ENCODE measurements at regions not wholly inside any gene's neighbourhood (a gene's known extent, or its start where the extent isn't known, plus 50 kb on each side); places are given as distances from the start of the nearest gene placed in this dataset.

DNA sequence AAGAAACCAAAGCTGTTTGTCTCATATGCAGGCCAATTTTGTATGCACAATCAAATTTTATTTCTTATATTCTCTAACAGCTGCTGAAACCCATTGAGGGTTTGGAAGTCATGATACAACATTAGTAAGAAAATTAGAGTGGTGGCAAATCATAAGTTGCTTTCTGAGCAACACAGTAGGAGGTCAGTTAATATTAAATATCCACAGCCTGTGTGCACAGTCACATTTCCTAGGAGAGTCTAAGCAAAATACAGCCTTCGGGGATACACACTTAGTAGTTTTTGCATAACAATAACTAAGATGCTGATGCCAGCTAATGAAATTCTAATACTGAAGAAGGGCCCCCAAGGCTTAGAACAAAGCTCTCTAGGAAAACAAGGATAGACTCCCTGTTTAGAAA lies 209.6 kb upstream of the E2F7 start:
- CTCF ChIA-PET = no interaction called here
- Mint-ChIP-seq H3K27ac (ENCODE audit: unreplicated experiment) (no peak overlapping the region), H3K9me3 (ENCODE audit: low read depth, unreplicated experiment) (no peaks in the 10 kb centered on the region), H3K27me3 (ENCODE audit: unreplicated experiment) (no peaks in the 10 kb centered on the region), H3K4me3 (ENCODE audit: low read depth, unreplicated experiment) (no peak overlapping the region), H3K36me3 (ENCODE audit: insufficient read depth, unreplicated experiment) (no peaks in the 10 kb centered on the region), H3K4me1 (ENCODE audit: low read depth, unreplicated experiment) (no peaks in the 10 kb centered on the region)
- no TSS peak for BruUV-seq (replicated peaks)
- intact Hi-C loops (cut with micrococcal nuclease; ENCODE audit: unreplicated experiment) = no loop called here
- no peak for DNase-seq
- TF ChIP-seq, protein P1, sequence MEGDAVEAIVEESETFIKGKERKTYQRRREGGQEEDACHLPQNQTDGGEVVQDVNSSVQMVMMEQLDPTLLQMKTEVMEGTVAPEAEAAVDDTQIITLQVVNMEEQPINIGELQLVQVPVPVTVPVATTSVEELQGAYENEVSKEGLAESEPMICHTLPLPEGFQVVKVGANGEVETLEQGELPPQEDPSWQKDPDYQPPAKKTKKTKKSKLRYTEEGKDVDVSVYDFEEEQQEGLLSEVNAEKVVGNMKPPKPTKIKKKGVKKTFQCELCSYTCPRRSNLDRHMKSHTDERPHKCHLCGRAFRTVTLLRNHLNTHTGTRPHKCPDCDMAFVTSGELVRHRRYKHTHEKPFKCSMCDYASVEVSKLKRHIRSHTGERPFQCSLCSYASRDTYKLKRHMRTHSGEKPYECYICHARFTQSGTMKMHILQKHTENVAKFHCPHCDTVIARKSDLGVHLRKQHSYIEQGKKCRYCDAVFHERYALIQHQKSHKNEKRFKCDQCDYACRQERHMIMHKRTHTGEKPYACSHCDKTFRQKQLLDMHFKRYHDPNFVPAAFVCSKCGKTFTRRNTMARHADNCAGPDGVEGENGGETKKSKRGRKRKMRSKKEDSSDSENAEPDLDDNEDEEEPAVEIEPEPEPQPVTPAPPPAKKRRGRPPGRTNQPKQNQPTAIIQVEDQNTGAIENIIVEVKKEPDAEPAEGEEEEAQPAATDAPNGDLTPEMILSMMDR (IDR thresholded peaks at IDR 0.05; ENCODE audit: unreplicated experiment) = no peak

DNA sequence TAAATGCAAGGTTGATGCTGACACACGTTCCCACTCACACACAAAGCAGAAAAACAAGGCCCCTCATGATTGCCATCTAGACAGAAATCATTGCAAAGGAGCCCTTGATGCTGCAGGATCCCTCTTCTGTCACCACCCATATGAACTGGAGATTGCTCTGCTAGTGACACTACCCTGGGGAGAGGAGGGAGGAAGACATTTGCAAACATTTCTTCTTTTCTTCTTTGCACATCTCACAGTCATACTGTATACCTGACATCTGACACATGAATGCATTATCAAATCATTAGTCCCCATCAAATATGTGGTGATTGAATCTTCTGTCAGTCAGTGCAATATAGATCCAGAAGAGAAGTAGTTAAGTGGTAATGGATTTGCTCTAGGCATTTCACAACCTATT lies 208.5 kb upstream of the E2F7 start:
- DNase-seq = no peak
- TF ChIP-seq, protein P1 (IDR thresholded peaks at IDR 0.05; ENCODE audit: unreplicated experiment) = no peak
- Mint-ChIP-seq H3K36me3 (ENCODE audit: insufficient read depth, unreplicated experiment) (no peaks in the 10 kb centered on the region), H3K27me3 (ENCODE audit: unreplicated experiment) (no peaks in the 10 kb centered on the region), H3K9me3 (ENCODE audit: low read depth, unreplicated experiment) (no peaks in the 10 kb centered on the region), H3K27ac (ENCODE audit: unreplicated experiment) (no peak overlapping the region), H3K4me3 (ENCODE audit: low read depth, unreplicated experiment) (no peak overlapping the region), H3K4me1 (ENCODE audit: low read depth, unreplicated experiment) (no peaks in the 10 kb centered on the region)
- CTCF ChIA-PET = no interaction called here
- intact Hi-C loops (cut with micrococcal nuclease; ENCODE audit: unreplicated experiment) = no loop called here
- BruUV-seq (replicated peaks) = no TSS peak

DNA sequence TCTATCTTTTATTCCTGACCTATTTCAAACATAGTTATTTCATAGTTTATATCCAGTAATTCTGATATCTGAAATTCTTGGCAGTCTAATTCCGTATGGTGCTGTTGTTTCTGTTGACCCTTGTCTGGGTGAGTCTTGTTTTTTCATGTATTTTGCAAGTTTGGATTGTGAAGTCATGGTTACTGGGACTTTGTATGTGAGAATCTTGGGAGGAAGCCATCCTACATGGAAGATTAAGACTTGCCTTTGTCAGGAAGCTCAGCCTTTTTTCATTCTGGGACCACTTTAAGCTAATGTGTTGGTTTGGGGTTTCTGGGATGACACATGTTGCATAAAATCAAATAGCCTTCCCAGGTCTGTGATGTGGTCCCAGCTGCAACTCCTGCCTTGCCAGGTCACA lies 191.6 kb upstream of the E2F7 start:
- TF ChIP-seq, protein P1 (IDR thresholded peaks at IDR 0.05; ENCODE audit: unreplicated experiment) = no peak
- no peak overlapping the region for H3K4me3 Mint-ChIP-seq (ENCODE audit: low read depth, unreplicated experiment)
- H3K4me1 Mint-ChIP-seq (ENCODE audit: low read depth, unreplicated experiment) = no peaks in the 10 kb centered on the region
- CTCF ChIA-PET = no interaction called here
- intact Hi-C loops (cut with micrococcal nuclease; ENCODE audit: unreplicated experiment) = no loop called here
- no peak for DNase-seq
- no peaks in the 10 kb centered on the region for H3K9me3 Mint-ChIP-seq (ENCODE audit: low read depth, unreplicated experiment)
- H3K36me3 Mint-ChIP-seq (ENCODE audit: insufficient read depth, unreplicated experiment) = no peaks in the 10 kb centered on the region
- H3K27ac Mint-ChIP-seq (ENCODE audit: unreplicated experiment) = no peak overlapping the region
- H3K27me3 Mint-ChIP-seq (ENCODE audit: unreplicated experiment) = no peaks in the 10 kb centered on the region
- no TSS peak for BruUV-seq (replicated peaks)

DNA sequence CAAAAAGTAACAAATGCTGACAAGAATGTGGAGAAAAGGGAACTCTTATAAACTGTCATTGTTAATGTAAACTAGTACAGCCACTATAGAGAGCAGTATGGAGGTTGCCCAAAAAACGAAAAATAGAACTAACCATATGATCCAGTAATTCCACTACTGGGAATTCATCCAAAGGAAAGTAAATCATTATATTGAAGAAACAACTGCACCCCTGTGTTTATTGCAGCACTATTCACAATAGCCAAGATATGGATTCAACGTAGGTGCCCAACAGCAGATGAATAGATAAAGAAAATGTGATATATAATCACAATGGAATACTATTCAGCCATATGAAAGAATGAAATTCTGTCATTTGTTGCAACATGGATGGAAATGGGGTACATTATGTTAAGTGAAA lies 188.0 kb upstream of the E2F7 start:
- Mint-ChIP-seq H3K27ac (ENCODE audit: unreplicated experiment) (no peak overlapping the region), H3K9me3 (ENCODE audit: low read depth, unreplicated experiment) (no peaks in the 10 kb centered on the region), H3K36me3 (ENCODE audit: insufficient read depth, unreplicated experiment) (no peaks in the 10 kb centered on the region), H3K4me3 (ENCODE audit: low read depth, unreplicated experiment) (no peak overlapping the region), H3K4me1 (ENCODE audit: low read depth, unreplicated experiment) (no peaks in the 10 kb centered on the region), H3K27me3 (ENCODE audit: unreplicated experiment) (no peaks in the 10 kb centered on the region)
- CTCF ChIA-PET = no interaction called here
- BruUV-seq (replicated peaks) = no TSS peak
- no peak for DNase-seq
- intact Hi-C loops (cut with micrococcal nuclease; ENCODE audit: unreplicated experiment) = no loop called here
- TF ChIP-seq, protein P1 (IDR thresholded peaks at IDR 0.05; ENCODE audit: unreplicated experiment) = no peak

DNA sequence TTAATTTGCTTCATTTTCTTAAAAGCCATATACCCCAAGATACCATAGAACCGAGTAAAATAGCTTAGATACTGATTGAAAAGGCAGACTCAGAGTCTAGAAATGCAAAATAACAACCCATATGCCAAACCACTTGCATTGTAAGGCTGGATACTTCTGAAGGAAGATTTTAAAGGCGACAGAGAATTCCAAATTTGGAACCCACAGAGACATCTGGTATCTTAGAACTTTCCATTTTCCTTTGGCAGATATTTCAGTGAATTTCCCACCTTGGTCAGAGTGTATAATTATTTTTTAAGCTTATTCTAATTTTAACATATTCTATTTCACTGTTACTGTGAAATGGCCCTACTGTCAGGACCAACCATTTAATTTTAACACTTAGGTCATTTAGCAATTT lies 186.4 kb upstream of the E2F7 start:
- TF ChIP-seq, protein P1 (IDR thresholded peaks at IDR 0.05; ENCODE audit: unreplicated experiment) = no peak
- no peak overlapping the region for H3K4me3 Mint-ChIP-seq (ENCODE audit: low read depth, unreplicated experiment)
- no peak for DNase-seq
- no TSS peak for BruUV-seq (replicated peaks)
- H3K27me3 Mint-ChIP-seq (ENCODE audit: unreplicated experiment) = no peaks in the 10 kb centered on the region
- H3K9me3 Mint-ChIP-seq (ENCODE audit: low read depth, unreplicated experiment) = no peaks in the 10 kb centered on the region
- H3K4me1 Mint-ChIP-seq (ENCODE audit: low read depth, unreplicated experiment) = no peaks in the 10 kb centered on the region
- H3K27ac Mint-ChIP-seq (ENCODE audit: unreplicated experiment) = no peak overlapping the region
- CTCF ChIA-PET = interaction anchor here (0.6 kb wide), 1 partner anchor 99 kb away, joined by 3 read pairs; no protein-coding TSS in a partner anchor
- H3K36me3 Mint-ChIP-seq (ENCODE audit: insufficient read depth, unreplicated experiment) = no peaks in the 10 kb centered on the region
- intact Hi-C loops (cut with micrococcal nuclease; ENCODE audit: unreplicated experiment) = no loop called here
